Body of pancreas (tissue), 4 donors: ENCODE measurements at regions not wholly inside any gene's neighbourhood (a gene's known extent, or its start where the extent isn't known, plus 50 kb on each side); places are given as distances from the start of the nearest gene placed in this dataset.

ENCODE experiments used
- ATAC-seq: fragments of 150-250 bp; one replicate; pipeline ENCODE4 v1.9.1; 2016
- DNase-seq, 4 donors: peaks; one replicate each; pipeline ENCODE4 v3.0.0-alpha.2; 2019
- H3K27ac ChIP-seq, 4 donors: fragments of 200-600 bp; sonication (generic); 1 replicate in 3 of 4; 2 replicates in 1 of 4; pipeline versions ENCODE4 v1.5.1 to v1.6.1; 2016 to 2019; ENCODE audit warnings: mild to moderate bottlenecking in 1 of 4, mixed read lengths in 1 of 4, moderate library complexity in 1 of 4
- H3K27me3 ChIP-seq, 2 donors: fragments of 200-600 bp; sonication (generic); one replicate each; pipeline ENCODE4 v1.6.0; 2016; ENCODE audit warnings: mild to moderate bottlenecking in 1 of 2
- H3K36me3 ChIP-seq, 2 donors: fragments of 200-600 bp; sonication (generic); replicated peaks in 1 of 2; 2 replicates each; pipeline ENCODE4 v1.5.1; 2016; ENCODE audit warnings: low read depth in 2 of 2; ENCODE audit not compliant: insufficient read depth in 1 of 2
- H3K4me1 ChIP-seq: fragments of 200-600 bp; sonication (generic); one replicate; pipeline ENCODE4 v1.6.0; 2016
- H3K4me3 ChIP-seq, 2 donors: fragments of 200-600 bp; sonication (generic); 1 replicate in 1 of 2; 2 replicates in 1 of 2; pipeline ENCODE4 v1.5.1; 2016 to 2019
- H3K9me3 ChIP-seq, 3 donors: fragments of 200-600 bp; sonication (generic); 1 replicate in 2 of 3; 2 replicates in 1 of 3; pipeline ENCODE4 v1.5.1; 2016
- POLR2A ChIP-seq, 3 donors: fragments of 450-650 bp; IDR thresholded peaks; one replicate each; pipeline ENCODE4 v1.6.1; 2016; ENCODE audit warnings: antibody characterized with exemption in 3 of 3, mild to moderate bottlenecking in 2 of 3
- WGBS, 2 donors: methylation state at CpG; one replicate each; pipeline ENCODE4 v1.1.5; 2017; 5-methylcytosine and 5-hydroxymethylcytosine counted together
- intact Hi-C: fragments of 100-400 bp; cut with DNase I; formaldehyde crosslinking; loops from one replicate; pipeline ENCODE4 v1.15.1; 2023
- TF ChIP-seq, protein P1 (sequence below), 7 experiments: fragments of 450-650 bp in 4 of 7; fragments of 200-600 bp in 3 of 7; sonication (generic) in 3 of 7; IDR thresholded peaks; one replicate each; pipeline ENCODE4 v1.5.1; 2016 to 2019; ENCODE audit warnings: antibody characterized with exemption in 7 of 7

DNA sequence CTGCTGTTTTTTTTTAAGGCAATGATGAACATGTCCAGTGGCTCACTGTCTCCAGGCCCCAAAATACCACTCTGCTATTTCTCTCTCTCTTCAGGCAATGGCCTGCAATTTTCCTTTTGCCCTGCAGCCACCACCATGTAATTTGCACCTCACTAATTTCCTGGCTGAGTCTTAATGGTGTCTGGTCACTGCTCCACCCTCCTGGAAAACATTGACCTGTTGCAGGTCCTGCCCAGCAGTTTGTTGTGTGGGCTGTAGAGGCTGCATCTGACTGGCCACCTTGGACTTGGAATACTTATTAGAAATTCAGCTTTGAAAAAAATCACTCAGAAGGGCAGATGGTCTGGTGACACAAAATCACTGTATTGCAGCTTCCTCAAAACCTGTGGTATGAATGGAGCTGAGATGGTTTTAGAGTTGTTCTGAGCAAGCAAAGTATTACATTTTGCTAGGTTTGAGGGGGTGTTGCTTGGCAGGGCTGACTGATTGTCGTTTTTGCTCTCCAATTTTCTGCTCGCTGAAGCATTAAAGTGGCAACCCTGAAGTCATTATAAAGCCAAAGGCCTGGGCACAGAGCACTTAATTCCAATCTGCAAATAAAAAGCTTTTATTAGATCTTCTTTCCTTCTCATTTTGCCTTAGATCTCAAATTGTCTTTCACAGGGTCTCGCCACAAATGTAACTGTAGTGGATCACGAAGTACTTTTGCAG, 134.8 kb downstream of the TMEM174 start:
- Histone ChIP-seq H3K27me3 (peaks cover 0 to 13% of the 10 kb centered on the region in 2 donors), H3K4me3 (no peak overlapping the region), H3K36me3 (no peaks in the 10 kb centered on the region), H3K4me1 (peaks cover 18% of the 10 kb centered on the region), H3K27ac (no peak overlapping the region), H3K9me3 (no peaks in the 10 kb centered on the region)
- ATAC-seq, result no peak
- intact Hi-C loops, result no loop called here
- WGBS, 2 donors, result 61 to 65% methylated on average over 4 of the region's 4 CpGs
- TF ChIP-seq POLR2A (IDR thresholded peaks at IDR 0.05), result no peak
- TF ChIP-seq, protein P1, sequence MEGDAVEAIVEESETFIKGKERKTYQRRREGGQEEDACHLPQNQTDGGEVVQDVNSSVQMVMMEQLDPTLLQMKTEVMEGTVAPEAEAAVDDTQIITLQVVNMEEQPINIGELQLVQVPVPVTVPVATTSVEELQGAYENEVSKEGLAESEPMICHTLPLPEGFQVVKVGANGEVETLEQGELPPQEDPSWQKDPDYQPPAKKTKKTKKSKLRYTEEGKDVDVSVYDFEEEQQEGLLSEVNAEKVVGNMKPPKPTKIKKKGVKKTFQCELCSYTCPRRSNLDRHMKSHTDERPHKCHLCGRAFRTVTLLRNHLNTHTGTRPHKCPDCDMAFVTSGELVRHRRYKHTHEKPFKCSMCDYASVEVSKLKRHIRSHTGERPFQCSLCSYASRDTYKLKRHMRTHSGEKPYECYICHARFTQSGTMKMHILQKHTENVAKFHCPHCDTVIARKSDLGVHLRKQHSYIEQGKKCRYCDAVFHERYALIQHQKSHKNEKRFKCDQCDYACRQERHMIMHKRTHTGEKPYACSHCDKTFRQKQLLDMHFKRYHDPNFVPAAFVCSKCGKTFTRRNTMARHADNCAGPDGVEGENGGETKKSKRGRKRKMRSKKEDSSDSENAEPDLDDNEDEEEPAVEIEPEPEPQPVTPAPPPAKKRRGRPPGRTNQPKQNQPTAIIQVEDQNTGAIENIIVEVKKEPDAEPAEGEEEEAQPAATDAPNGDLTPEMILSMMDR (IDR thresholded peaks at IDR 0.05), result no peak
- no peak for DNase-seq

DNA sequence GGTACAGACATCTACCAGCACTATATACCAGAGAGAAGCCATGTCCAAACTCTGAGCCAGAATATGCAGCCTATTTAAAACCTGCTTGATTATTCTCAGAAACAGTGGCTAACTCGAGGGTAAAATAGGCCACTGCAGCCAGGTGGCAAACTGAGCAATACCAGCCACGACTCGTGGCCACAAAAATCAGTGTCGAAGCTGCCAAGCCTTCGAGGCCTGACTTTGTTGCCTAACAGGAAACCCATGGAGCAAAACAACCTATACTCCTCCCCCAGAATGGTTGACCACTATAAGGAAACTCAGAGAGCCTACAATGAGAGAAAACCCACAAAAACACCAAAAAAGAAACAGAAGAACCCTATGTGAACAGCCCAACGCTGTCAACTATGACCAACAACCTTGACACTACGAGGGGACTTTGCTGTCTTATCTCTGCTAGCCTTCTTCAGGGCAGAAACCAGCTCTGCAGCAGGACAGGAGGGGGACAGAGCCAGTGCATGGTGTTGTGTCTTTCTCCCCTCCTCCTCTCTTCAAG, 133.8 kb downstream of the TMEM174 start:
- ATAC-seq, result no peak
- H3K27ac ChIP-seq, result no peak overlapping the region
- no peak for DNase-seq
- H3K36me3 ChIP-seq, result no peaks in the 10 kb centered on the region
- no peak overlapping the region for H3K4me3 ChIP-seq
- no peak for TF ChIP-seq POLR2A (IDR thresholded peaks at IDR 0.05)
- TF ChIP-seq, protein P1 (IDR thresholded peaks at IDR 0.05), result no peak
- H3K4me1 ChIP-seq, result peaks cover 15% of the 10 kb centered on the region
- 58 to 63% methylated on average over 7 of the region's 7 CpGs for WGBS, 2 donors
- H3K9me3 ChIP-seq, result no peaks in the 10 kb centered on the region
- peaks cover 0 to 20% of the 10 kb centered on the region in 2 donors for H3K27me3 ChIP-seq
- intact Hi-C loops, result no loop called here

DNA sequence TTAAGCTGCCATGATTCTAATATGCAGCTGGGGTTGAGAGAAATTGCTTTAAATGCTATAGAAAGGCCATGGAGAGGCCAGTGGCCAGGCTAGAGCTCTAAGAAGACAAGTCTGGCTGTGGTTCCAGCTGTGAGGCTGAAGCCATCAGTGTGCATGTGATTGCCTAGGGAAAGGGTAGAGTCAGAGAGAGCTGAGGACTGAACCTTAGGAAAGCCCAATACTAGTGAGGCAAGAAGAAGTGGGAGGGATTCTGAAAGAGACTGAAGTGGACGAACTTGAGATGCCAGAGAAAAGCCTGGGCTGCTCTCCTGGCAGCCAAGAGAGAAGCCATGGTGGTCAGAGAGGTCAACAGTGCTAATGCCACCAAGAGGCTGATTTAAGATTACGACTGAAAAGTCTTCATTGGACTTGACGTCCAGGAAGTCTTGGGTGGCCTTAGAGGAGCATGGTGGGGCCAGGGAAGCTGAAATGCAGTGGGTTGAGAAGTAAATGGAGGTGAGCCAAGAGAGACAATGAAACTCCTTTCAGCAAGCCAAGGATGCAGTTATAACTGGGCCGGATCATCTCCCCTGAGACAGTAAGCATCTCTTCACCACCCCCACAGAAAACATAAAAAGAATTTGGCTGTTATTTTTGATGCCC, 133.2 kb downstream of the TMEM174 start:
- WGBS, 2 donors, result 58 to 72% methylated on average over 4 of the region's 4 CpGs
- H3K4me3 ChIP-seq, result no peak overlapping the region
- ATAC-seq, result no peak
- no peaks in the 10 kb centered on the region for H3K9me3 ChIP-seq
- H3K36me3 ChIP-seq, result no peaks in the 10 kb centered on the region
- intact Hi-C loops, result no loop called here
- H3K27ac ChIP-seq, result no peak overlapping the region
- DNase-seq, result no peak
- peaks cover 0 to 26% of the 10 kb centered on the region in 2 donors for H3K27me3 ChIP-seq
- peaks cover 9% of the 10 kb centered on the region for H3K4me1 ChIP-seq
- TF ChIP-seq, protein P1 (IDR thresholded peaks at IDR 0.05), result no peak
- no peak for TF ChIP-seq POLR2A (IDR thresholded peaks at IDR 0.05)

DNA sequence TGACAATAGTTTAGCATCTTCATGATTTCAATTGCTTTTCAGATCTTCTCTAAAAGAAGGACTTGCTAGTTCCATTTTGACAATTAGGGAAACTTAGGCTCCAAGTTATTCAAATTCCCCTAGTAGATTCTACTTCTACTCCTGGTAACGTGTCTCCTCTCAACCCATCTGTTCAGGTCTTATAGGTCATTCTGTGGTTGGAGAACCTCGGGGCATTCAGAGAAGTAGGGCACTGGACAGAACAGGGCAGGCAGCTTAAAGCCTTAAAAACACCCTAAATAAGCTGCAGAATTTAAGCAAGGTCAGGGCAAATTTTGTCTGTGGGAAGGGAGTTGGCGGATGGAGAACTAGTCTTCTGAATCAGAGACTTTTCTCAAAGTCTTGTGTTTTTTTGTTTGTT, 132.4 kb downstream of the TMEM174 start:
- H3K4me1 ChIP-seq, result peaks cover 9% of the 10 kb centered on the region
- TF ChIP-seq POLR2A (IDR thresholded peaks at IDR 0.05), result no peak
- TF ChIP-seq, protein P1 (IDR thresholded peaks at IDR 0.05), result no peak
- no peaks in the 10 kb centered on the region for H3K9me3 ChIP-seq
- H3K4me3 ChIP-seq, result no peak overlapping the region
- no peak overlapping the region for H3K27ac ChIP-seq
- 75 to 85% methylated on average over 3 of the region's 3 CpGs for WGBS, 2 donors
- H3K36me3 ChIP-seq, result no peaks in the 10 kb centered on the region
- no peak for ATAC-seq
- intact Hi-C loops, result no loop called here
- H3K27me3 ChIP-seq, result peaks cover 0 to 32% of the 10 kb centered on the region in 2 donors
- DNase-seq, result no peak
